ENCODE measurements at regions not wholly inside any gene's neighbourhood (a gene's known extent, or its start where the extent isn't known, plus 50 kb on each side); places are given as distances from the start of the nearest gene placed in this dataset.
A peak's percentile ranks its signal among the peaks of the same experiment; 100 is the strongest.
"Not testable (repeated sequence)": the region's sequence is repeated elsewhere in the genome, so short reads cannot be mapped to it uniquely, and the experiment has no call there.

GRCh38 chr5:111973961-111974360 is 217.0 kb upstream of the NREP start:
- DNase-seq, result no peak

GRCh38 chr5:111972548-111972947 is 215.6 kb upstream of the NREP start:
- DNase-seq, result no peak

- no peak for DNase-seq
Measured at GRCh38 chr5:111972080-111972479, 215.1 kb upstream of the NREP start.

DNA sequence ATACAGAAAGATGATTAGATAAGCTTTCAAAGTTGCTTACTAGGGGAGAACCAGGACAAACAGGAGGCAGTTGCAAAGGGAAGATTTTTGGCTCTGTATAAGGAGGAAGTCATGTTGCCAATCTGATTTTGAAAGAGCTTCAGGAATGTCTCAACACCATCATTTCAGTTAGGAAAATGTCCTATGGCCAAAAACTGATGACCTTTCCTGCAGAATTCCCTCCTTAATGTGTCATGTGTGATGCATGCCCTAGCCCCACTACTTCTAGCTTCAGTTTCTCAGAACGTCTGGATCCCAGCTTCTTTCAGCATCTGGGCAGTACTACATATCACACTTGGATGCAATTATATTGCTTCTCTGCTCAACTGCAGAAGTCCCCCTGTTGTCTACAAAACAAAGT is 211.5 kb upstream of the NREP start:
- DNase-seq, result peak; percentile 33

DNA sequence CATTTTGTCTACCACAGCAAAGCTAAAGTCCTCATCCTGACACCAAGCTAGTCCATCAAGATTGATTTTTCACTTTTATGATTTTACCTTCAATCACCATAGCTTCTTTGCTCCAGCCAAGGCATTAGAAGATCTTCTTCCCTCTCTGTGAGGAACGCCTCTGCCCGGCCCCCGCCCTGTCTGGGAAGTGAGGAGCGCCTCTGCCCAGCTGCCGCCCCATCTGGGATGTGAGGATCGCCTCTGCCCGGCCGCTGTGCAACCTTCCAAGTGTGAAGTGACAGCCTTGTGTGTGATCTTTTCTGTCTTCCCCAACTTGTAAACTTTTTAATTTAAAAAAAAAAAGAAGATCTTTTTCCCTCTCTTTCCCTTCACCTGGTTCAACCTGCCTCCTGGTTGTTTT is 210.5 kb upstream of the NREP start:
- DNase-seq, result no peak

DNA sequence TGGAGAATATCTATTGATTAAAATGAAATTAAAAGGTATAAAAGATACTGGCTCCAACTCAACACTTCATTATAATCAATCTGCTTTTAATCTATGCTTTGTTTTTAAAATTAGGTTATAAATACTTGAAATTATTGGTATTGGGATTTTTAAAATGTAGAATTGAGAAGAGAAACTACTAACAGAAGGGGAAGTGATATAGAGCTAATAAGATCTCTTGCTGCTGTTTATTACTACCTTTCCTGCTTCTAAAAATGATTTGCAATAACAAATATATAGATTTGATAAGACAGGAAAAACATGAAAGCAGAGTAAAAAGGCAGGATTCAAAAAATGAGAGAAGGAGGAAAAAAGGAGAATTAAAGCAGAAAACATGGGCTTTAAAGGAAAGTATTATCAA is 209.3 kb upstream of the NREP start:
- DNase-seq, result no peak

DNA sequence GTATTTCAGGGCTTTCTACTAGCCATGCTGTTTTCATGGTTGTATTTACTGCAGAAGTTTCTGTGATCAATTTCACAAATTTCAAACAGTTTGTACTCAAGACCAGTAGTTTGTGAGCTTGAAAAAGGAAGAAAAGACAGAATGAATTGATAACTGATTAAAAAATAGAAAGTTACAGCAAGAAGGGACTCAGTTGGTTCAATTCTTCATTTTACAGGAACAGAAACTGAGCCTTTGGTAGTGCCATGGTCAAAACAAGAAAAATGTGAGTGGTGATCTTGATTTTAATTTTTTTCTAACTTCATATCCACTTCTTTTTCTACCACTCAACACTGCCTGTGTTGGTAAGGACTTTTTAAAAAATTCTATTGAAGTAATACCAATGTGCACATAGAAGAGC is 206.6 kb upstream of the NREP start:
- no peak for DNase-seq

GRCh38 chr5:111962906-111963305 is 205.9 kb upstream of the NREP start:
- DNase-seq, result no peak

DNA sequence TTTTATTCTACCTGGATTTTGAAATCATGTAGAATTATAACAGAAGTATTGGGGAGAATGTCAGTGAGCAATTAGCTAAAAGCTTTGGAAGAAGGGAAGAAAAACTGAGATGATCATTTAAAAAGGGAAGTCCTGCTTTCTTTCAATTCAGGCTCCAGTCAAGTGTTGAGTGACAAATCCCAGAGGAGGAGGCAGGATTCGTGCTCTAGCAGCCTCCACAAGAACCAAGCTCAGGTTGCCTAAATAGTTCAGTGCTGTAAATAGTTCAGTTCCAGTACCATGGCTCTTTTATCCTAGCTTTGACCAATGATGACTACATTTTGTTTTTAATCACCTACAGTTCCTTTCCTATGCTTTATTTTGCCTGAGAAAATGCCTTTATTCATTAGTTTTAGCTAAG is 204.9 kb upstream of the NREP start:
- no peak for DNase-seq

- peak; percentile 83 for DNase-seq
Measured at GRCh38 chr5:111960476-111961215, 203.7 kb upstream of the NREP start.

GRCh38 chr5:111958851-111959250 is 201.9 kb upstream of the NREP start:
- DNase-seq, result no peak

GRCh38 chr5:111956765-111957164 is 199.8 kb upstream of the NREP start:
- DNase-seq, result not testable (repeated sequence)

- peak; percentile 38 for DNase-seq
Measured at GRCh38 chr5:111954516-111955395, 197.8 kb upstream of the NREP start.

DNA sequence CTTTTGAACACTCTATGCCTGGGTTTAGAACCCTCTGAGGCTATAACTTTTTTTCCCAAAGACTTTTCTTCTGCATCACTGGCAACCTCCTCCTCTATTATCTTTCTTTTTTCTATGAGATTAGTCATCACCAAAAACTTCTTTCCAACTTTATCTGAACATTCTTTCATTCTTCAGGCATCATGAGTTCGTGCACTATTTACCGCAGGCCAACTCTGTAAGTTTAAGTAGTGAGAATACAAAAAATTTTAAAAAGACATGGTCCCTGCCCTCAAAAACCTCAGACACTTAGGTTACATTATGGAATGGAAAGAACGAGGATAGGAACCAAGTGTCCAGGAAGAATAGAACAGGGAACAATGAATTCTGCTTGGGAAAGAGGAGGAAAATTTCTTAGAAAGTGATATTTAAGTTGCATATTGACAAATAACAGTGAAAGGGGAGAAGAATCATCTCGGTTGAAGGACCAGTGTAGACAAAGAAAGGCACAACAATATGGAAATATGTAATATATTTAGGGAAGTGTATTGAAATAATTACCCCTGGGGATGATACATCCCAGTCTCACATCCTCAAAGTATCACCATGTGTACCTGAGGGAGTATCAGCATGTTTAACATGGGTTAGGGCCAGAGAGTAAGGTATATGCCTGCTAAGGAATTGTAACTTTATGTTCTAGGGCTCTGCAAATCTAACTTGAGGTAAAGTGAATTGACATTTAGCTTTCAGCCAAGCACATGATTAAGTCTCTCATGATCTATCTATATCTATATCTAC is 196.5 kb upstream of the NREP start:
- DNase-seq, result peak; percentile 72

GRCh38 chr5:111952555-111952954 is 195.6 kb upstream of the NREP start:
- no peak for DNase-seq

DNA sequence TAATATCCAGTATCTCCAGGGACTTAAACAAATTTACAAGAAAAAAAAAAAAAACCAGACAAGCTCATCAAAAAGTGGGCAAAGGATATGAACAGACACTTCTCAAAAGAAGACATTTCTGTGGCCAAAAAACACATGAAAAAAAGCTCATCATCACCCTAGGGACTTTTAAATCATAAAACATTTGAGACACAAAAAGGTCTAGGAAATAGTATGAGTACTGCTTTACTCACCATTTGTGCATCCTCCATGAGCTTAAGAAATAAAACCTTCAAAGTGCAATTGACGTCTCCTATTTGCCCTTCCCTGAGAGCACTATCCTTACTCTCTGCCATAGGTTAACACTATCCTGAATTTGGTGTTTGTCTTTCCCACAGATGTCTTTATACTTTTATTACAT is 193.7 kb upstream of the NREP start:
- peak; percentile 81 for DNase-seq

GRCh38 chr5:111948092-111948841 is 191.3 kb upstream of the NREP start:
- peak; percentile 94 for DNase-seq

GRCh38 chr5:111946556-111946955 is 189.6 kb upstream of the NREP start:
- DNase-seq, result no peak

DNA sequence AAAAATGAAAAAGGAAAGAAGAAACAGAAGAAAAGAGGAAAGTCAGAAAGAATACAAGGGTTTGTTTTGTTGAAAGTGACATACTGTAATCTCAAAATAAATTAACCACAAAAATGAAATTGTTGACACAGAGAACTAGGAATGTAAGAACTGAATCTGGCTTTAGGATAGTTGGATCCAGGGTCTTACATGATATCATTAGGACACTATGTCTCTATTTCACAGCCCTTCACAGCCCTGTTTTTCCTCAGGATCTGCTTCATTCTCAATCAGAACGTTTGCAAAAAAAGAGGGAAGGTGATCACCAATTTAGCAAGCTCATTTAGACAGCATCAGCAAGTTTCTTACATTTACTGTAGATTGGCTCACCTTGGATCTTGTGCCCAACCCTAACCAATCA is 188.5 kb upstream of the NREP start:
- DNase-seq, result peak; percentile 34

GRCh38 chr5:111942661-111943401 is 185.8 kb upstream of the NREP start:
- DNase-seq, result peak; percentile 55

DNA sequence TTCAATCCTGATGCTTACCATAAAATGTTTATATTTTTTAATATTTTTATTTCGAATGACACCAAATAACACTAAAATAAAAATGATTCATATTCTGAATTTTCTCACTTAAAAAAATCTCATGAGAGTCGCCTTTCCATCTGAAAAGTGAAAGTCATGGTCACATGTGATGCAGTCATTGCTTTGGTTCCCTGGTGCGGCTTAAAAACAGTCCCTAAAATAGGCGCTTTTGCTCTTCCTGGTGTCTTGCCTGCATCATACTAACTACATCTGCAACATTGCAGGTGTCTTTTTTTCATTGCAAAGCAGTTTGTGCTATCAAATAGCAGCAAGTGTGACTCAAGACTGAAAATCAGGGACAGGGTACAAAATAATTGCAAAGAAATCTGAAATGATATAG is 185.2 kb upstream of the NREP start:
- DNase-seq, result no peak

DNA sequence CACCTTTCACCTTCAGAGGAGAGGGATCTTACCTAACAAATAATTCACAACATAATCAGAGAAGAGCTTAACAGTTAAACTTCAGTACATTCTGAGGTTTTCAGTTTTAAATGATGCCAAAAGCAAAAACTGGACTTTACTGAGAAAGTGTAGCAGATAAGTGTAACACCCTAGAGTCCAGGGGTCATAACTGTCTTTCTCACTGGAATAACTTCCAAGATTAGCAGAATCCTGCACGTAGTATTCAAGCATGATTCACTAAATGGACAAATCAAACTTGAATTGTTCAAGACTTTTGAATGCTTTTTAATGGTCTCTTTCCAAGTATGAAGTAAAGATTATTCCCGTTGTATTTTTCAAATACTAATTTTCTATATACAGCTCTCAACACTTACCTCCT is 180.1 kb upstream of the NREP start:
- DNase-seq, result no peak

Data from HCEC 1CT (cell line).